ENCODE measurements at regions not wholly inside any gene's neighbourhood (a gene's known extent, or its start where the extent isn't known, plus 50 kb on each side); places are given as distances from the start of the nearest gene placed in this dataset.

DNA sequence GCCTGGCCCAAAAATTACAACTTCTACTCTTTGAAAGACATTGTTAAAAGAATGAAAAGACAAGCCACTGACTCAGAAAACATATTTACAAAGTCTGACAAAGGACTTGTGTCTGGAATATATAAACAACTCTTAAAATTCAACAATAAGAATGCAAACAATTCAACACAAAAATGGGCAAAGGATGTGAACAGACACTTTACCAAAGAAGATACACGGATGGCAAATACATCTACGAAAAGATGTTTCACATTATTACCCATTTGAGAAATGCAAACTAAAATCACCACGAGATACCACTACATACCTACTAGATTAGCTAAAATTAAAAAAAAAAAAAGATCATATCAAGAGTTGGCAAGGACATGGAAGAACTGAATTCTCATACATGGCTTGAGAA, 80.8 kb upstream of the METRNL start:
- Histone ChIP-seq H3K36me3 (no peaks in the 10 kb centered on the region), H3K4me3 (no peak overlapping the region), H3K27me3 (ENCODE audit: low read depth) (no peaks in the 10 kb centered on the region), H3K4me1 (no peaks in the 10 kb centered on the region), H3K27ac (no peak overlapping the region), H3K9me3 (no peaks in the 10 kb centered on the region)
- TF ChIP-seq, protein P1, sequence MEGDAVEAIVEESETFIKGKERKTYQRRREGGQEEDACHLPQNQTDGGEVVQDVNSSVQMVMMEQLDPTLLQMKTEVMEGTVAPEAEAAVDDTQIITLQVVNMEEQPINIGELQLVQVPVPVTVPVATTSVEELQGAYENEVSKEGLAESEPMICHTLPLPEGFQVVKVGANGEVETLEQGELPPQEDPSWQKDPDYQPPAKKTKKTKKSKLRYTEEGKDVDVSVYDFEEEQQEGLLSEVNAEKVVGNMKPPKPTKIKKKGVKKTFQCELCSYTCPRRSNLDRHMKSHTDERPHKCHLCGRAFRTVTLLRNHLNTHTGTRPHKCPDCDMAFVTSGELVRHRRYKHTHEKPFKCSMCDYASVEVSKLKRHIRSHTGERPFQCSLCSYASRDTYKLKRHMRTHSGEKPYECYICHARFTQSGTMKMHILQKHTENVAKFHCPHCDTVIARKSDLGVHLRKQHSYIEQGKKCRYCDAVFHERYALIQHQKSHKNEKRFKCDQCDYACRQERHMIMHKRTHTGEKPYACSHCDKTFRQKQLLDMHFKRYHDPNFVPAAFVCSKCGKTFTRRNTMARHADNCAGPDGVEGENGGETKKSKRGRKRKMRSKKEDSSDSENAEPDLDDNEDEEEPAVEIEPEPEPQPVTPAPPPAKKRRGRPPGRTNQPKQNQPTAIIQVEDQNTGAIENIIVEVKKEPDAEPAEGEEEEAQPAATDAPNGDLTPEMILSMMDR (IDR thresholded peaks at IDR 0.05): no peak
- no peak for DNase-seq
- intact Hi-C loops (cut with DNase I): no loop called here
- no peak for ATAC-seq

DNA sequence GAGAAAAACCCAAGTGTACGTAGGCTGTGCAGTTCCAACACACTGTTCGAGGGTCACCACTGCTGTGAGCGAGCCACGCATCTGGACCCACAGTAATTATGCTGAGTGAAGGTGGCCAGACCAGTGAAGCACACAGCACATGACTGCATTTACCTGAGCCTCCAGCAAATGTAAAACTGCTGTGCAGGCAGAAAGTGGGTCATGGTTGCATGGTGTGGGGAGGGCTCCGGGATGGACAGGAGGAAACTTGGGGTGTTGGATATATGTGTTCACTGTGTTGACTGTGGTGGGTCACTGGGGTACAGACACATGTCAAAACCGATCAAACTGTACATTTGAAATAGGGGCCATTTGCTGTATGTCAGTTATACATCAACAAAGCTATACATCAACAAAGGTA, 78.7 kb upstream of the METRNL start:
- DNase-seq (no peak), ATAC-seq (no peak)
- TF ChIP-seq, protein P1 (IDR thresholded peaks at IDR 0.05): no peak
- intact Hi-C loops (cut with DNase I): no loop called here
- Histone ChIP-seq H3K9me3 (no peaks in the 10 kb centered on the region), H3K4me1 (no peaks in the 10 kb centered on the region), H3K27me3 (ENCODE audit: low read depth) (no peaks in the 10 kb centered on the region), H3K27ac (no peak overlapping the region), H3K4me3 (no peak overlapping the region), H3K36me3 (no peaks in the 10 kb centered on the region)

DNA sequence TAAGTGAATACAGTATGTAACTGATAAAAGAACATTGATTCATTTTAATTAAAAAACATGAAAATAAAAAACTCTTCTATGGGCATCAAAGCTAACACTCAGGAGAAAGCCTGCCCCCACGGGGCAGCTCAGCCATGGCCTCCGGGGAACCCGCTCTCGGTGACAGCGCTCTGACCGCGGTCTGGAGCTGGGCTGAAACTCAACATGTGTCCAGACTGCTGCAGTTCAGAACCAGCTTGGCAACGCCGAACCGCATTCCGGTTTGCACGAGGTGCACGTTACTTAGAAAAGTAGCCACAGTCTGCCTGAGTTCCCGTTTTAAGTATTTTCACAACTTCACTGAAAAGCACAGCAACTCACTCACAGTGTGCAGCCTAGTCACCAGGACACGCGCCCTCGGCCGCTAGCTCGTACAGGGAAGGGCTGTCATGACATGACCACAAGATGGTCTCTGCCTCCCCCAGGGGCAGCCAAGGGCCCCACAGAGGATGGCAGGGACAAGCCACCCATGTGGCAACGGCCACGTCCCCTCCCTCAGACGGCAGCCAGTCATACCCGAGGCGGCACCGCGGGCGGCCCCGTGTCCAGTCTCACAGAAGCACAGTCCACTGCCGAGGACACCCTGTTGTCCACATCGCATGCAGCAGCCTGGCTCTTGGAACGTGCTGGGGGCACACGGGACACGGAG, 77.1 kb upstream of the METRNL start:
- H3K4me3 ChIP-seq: no peak overlapping the region
- intact Hi-C loops (cut with DNase I): no loop called here
- H3K27me3 ChIP-seq (ENCODE audit: low read depth): no peaks in the 10 kb centered on the region
- H3K9me3 ChIP-seq: no peaks in the 10 kb centered on the region
- H3K36me3 ChIP-seq: no peaks in the 10 kb centered on the region
- no peak overlapping the region for H3K27ac ChIP-seq
- DNase-seq (no peak), ATAC-seq (no peak)
- H3K4me1 ChIP-seq: no peaks in the 10 kb centered on the region
- TF ChIP-seq, protein P1 (IDR thresholded peaks at IDR 0.05): no peak

GRCh38 chr17:83004791-83005380, 74.5 kb upstream of the METRNL start:
- Histone ChIP-seq H3K4me1 (no peaks in the 10 kb centered on the region), H3K27ac (no peak overlapping the region), H3K9me3 (no peaks in the 10 kb centered on the region), H3K36me3 (no peaks in the 10 kb centered on the region), H3K27me3 (ENCODE audit: low read depth) (no peaks in the 10 kb centered on the region), H3K4me3 (no peak overlapping the region)
- ATAC-seq: no peak
- TF ChIP-seq, protein P1 (IDR thresholded peaks at IDR 0.05): no peak
- intact Hi-C loops (cut with DNase I): no loop called here
- DNase-seq: no peak

- intact Hi-C loops (cut with DNase I): no loop called here
- Histone ChIP-seq H3K27me3 (ENCODE audit: low read depth) (no peaks in the 10 kb centered on the region), H3K4me3 (no peak overlapping the region), H3K4me1 (no peaks in the 10 kb centered on the region), H3K27ac (no peak overlapping the region), H3K36me3 (no peaks in the 10 kb centered on the region), H3K9me3 (no peaks in the 10 kb centered on the region)
- TF ChIP-seq, protein P1 (IDR thresholded peaks at IDR 0.05): no peak
- ATAC-seq (no peak), DNase-seq (no peak)
Observed at GRCh38 chr17:83005639-83006038, 73.8 kb upstream of the METRNL start.
